ENCODE measurements at regions not wholly inside any gene's neighbourhood (a gene's known extent, or its start where the extent isn't known, plus 50 kb on each side); places are given as distances from the start of the nearest gene placed in this dataset.

GRCh38 chr3:3403700-3404099 lies 224.2 kb upstream of the CRBN start:
- DNase-seq (no peak), ATAC-seq (ENCODE audit: low read depth) (no peak)
- no peak for TF ChIP-seq CTCF (IDR thresholded peaks at IDR 0.05)
- no peak overlapping the region for H3K27ac Mint-ChIP-seq
- intact Hi-C loops (cut with micrococcal nuclease), result no loop called here
- CTCF ChIA-PET, result no interaction called here
- H3K4me1 Mint-ChIP-seq, result no peaks in the 10 kb centered on the region
- peaks cover 12% of the 10 kb centered on the region for H3K9me3 Mint-ChIP-seq
- POLR2A ChIA-PET, result no interaction called here
- peaks cover 2% of the 10 kb centered on the region for H3K27me3 Mint-ChIP-seq
- no peaks in the 10 kb centered on the region for H3K36me3 Mint-ChIP-seq (ENCODE audit: low read depth)
- H3K4me3 Mint-ChIP-seq, result no peak overlapping the region

DNA sequence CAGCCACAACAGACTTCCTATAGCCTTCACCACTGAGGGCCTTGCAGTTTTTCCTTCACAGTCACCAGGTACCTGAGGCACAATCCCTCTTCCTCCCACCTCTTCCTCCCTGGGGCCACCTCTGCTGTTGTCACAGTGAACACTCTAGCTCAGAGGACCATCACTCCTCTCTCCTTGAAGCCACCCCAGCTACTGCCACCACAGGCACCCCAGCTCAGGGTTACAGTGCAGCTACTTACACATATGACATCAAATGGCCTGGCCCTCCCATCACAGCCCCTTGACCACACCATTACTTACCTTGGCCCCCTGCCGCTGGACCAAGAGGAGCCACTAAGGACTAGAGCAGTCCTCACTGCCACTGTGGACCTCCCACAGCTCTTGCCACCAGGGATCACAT lies 213.5 kb upstream of the CRBN start:
- Mint-ChIP-seq H3K4me1 (no peaks in the 10 kb centered on the region), H3K36me3 (ENCODE audit: low read depth) (no peaks in the 10 kb centered on the region), H3K27ac (no peak overlapping the region), H3K4me3 (no peak overlapping the region), H3K9me3 (peaks cover 6% of the 10 kb centered on the region), H3K27me3 (no peaks in the 10 kb centered on the region)
- ATAC-seq (ENCODE audit: low read depth) (no peak), DNase-seq (no peak)
- TF ChIP-seq CTCF (IDR thresholded peaks at IDR 0.05), result no peak
- POLR2A ChIA-PET, result no interaction called here
- CTCF ChIA-PET, result no interaction called here
- intact Hi-C loops (cut with micrococcal nuclease), result no loop called here

DNA sequence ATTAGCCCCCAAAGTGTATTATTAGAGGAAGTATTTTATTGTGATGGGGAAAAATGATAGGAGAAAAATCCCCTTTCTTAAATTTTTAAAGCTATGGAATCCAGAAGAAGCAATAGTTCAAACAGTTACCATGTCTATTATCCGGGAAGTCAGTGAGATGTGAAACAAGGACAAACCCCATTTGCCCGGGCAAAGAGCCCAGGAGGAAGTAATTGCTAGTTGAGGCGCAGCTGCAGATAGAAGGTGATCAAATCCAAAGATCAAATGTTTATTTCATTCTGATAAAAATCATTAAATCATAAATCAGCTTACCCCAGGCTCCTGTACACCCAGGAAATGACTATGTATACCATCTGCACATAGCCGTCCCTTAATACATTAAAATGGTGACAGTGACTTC lies 204.0 kb upstream of the CRBN start:
- Mint-ChIP-seq H3K4me3 (no peak overlapping the region), H3K27me3 (no peaks in the 10 kb centered on the region), H3K9me3 (no peaks in the 10 kb centered on the region), H3K27ac (no peak overlapping the region), H3K36me3 (ENCODE audit: low read depth) (no peaks in the 10 kb centered on the region), H3K4me1 (no peaks in the 10 kb centered on the region)
- ATAC-seq (ENCODE audit: low read depth), result no peak
- POLR2A ChIA-PET, result no interaction called here
- CTCF ChIA-PET, result no interaction called here
- DNase-seq, result no peak
- no peak for TF ChIP-seq CTCF (IDR thresholded peaks at IDR 0.05)
- intact Hi-C loops (cut with micrococcal nuclease), result no loop called here

- H3K27ac Mint-ChIP-seq, result no peak overlapping the region
- intact Hi-C loops (cut with micrococcal nuclease), result no loop called here
Measured at GRCh38 chr3:3372210-3372777, 192.8 kb upstream of the CRBN start.

GRCh38 chr3:3368306-3368705 lies 188.8 kb upstream of the CRBN start:
- TF ChIP-seq CTCF (IDR thresholded peaks at IDR 0.05), result no peak
- Mint-ChIP-seq H3K4me3 (no peak overlapping the region), H3K9me3 (no peaks in the 10 kb centered on the region), H3K27ac (no peak overlapping the region), H3K27me3 (no peaks in the 10 kb centered on the region), H3K36me3 (ENCODE audit: low read depth) (no peaks in the 10 kb centered on the region), H3K4me1 (no peaks in the 10 kb centered on the region)
- ATAC-seq (ENCODE audit: low read depth) (no peak), DNase-seq (no peak)
- intact Hi-C loops (cut with micrococcal nuclease), result no loop called here
- CTCF ChIA-PET, result no interaction called here
- POLR2A ChIA-PET, result no interaction called here

More at GRCh38 chr3:3372210-3372777, 192.8 kb upstream of the CRBN start:
- TF ChIP-seq CTCF (IDR thresholded peaks at IDR 0.05), result no peak
- H3K27me3 Mint-ChIP-seq, result no peaks in the 10 kb centered on the region
- no peaks in the 10 kb centered on the region for H3K4me1 Mint-ChIP-seq
- peaks cover 7% of the 10 kb centered on the region for H3K9me3 Mint-ChIP-seq
- ChIA-PET POLR2A (no interaction called here), CTCF (no interaction called here)
- DNase-seq (no peak), ATAC-seq (ENCODE audit: low read depth) (no peak)
- no peaks in the 10 kb centered on the region for H3K36me3 Mint-ChIP-seq (ENCODE audit: low read depth)
- H3K4me3 Mint-ChIP-seq, result no peak overlapping the region
